ENCODE measurements at regions not wholly inside any gene's neighbourhood (a gene's known extent, or its start where the extent isn't known, plus 50 kb on each side); places are given as distances from the start of the nearest gene placed in this dataset.

- no peak for TF ChIP-seq CTCF (conservative IDR thresholded peaks at IDR 0.05)
- no peak for TF ChIP-seq EZH2 (IDR thresholded peaks at IDR 0.05; ENCODE audit: low read depth)
Measured at GRCh38 chr14:35988550-35988949, 162.4 kb downstream of the BRMS1L start.

Data from PC-9 (cell line).